COLO668 (cell line): ENCODE measurements at regions not wholly inside any gene's neighbourhood (a gene's known extent, or its start where the extent isn't known, plus 50 kb on each side); places are given as distances from the start of the nearest gene placed in this dataset.

Experiments
- DNase-seq: peaks from one replicate; lab custom pipeline; 2025; ENCODE audit not compliant: unreplicated experiment; lab: John Stamatoyannopoulos, UW

- no peak for DNase-seq
These were observed 69.0 kb upstream of the RFXAP start for GRCh38 chr13:36750046-36750445.

- no peak for DNase-seq
These were observed 68.6 kb upstream of the RFXAP start for GRCh38 chr13:36750461-36750860.

GRCh38 chr13:36750946-36751345, 68.1 kb upstream of the RFXAP start:
- no peak for DNase-seq

GRCh38 chr13:36752673-36753072, 66.3 kb upstream of the RFXAP start:
- no peak for DNase-seq

GRCh38 chr13:36753176-36753575, 65.8 kb upstream of the RFXAP start:
- DNase-seq = no peak

GRCh38 chr13:36758345-36758744, 60.7 kb upstream of the RFXAP start:
- DNase-seq = peak; percentile 67

GRCh38 chr13:36763126-36763722, 55.8 kb upstream of the RFXAP start:
- no peak for DNase-seq

GRCh38 chr13:36764536-36764935, 54.5 kb upstream of the RFXAP start:
- no peak for DNase-seq

- DNase-seq = no peak
These were observed 54.1 kb upstream of the RFXAP start for GRCh38 chr13:36764957-36765356.

GRCh38 chr13:36766295-36766694, 52.7 kb upstream of the RFXAP start:
- no peak for DNase-seq

GRCh38 chr13:36767276-36767675, 51.7 kb upstream of the RFXAP start:
- no peak for DNase-seq

- DNase-seq = no peak
These were observed 49.9 kb upstream of the RFXAP start for GRCh38 chr13:36769126-36769525.
